CD4-positive, alpha-beta T cell treated with Interleukin-10 for 1 hour (primary cell): ENCODE measurements at regions not wholly inside any gene's neighbourhood (a gene's known extent, or its start where the extent isn't known, plus 50 kb on each side); places are given as distances from the start of the nearest gene placed in this dataset.
"Not testable (repeated sequence)": the region's sequence is repeated elsewhere in the genome, so short reads cannot be mapped to it uniquely, and the experiment has no call there.

Source experiments
- DNase-seq: peaks from one replicate; pipeline ENCODE4 v3.0.0-alpha.2; 2020

- DNase-seq: no peak
These were observed 674.2 kb upstream of the MANEA start for GRCh38 chr6:94902974-94903628.

DNA sequence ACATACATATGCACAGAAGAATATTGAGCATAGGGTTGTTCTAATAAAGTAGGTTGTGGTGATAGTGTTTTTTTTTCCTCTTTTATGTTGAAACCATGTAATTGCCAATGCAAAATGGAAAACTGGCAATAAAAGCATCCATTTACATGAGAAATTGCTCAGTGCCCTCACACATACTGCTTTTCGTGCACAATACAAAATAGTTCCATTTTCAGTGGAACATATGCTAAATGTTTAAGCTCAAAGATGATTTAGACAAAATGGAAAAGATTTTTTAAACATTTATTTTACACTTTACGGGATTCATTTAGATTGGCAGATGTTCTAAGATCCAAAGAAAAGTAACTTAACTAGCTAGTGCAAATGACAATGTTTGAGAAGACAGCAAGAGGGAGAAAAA is 678.1 kb upstream of the MANEA start:
- DNase-seq: no peak

- no peak for DNase-seq
These were observed 683.0 kb upstream of the MANEA start for GRCh38 chr6:94894300-94894699.

DNA sequence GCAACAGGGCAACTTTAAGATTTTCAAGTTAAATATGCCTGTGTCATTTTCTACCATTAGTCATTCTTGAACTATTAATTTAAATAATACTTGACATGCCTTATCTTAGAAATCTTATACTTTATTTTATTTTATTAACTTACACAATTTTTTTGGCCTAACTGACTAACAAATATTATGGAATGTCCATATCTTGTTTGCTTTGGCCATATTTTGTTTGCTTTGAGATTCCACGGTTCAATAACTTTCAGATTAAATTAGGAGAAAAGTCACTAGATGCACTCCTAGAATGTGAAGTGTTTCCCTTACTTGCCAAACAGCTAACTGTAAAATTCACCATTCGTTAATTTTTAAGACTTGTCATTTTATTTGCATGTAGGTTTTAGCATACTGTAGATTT is 684.0 kb upstream of the MANEA start:
- DNase-seq: no peak

- DNase-seq: not testable (repeated sequence)
These were observed 703.5 kb upstream of the MANEA start for GRCh38 chr6:94873819-94874218.

GRCh38 chr6:94862112-94862511 is 715.2 kb upstream of the MANEA start:
- DNase-seq: no peak

DNA sequence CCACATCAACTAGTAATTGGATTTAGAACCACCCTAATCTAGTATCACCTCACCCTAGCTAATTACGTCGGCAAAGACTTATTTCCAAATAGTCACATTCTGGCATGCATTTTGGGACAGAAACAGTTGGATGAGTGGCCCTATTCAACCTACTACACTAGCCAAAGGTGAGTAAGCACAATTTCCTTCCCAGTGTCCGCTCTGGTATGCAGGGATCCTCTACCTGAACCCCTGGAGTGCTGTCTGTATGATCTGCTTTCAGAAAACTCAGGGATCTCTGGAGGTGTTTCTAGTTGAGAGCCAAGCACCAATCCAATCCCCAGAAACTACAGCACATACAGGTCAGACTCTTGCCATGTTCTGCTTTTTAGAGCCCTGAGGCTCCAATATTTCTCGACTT is 717.4 kb upstream of the MANEA start:
- no peak for DNase-seq

DNA sequence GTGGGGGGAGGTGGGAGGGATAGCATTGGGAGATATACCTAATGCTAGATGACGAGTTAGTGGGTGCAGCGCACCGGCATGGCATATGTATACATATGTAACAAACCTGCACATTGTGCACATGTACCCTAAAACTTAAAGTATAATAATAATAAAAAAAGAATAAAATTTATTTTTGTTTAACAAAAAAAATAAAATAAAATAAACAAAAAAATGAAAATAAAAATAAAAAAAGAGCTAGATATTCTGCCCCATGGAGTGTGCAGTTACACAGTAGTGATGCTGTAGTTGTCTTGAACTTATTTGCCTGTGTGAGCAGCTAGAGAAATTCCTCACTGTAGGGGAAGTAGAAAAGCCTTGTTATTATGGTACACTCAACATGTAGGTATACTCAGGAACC is 720.3 kb upstream of the MANEA start:
- not testable (repeated sequence) for DNase-seq

GRCh38 chr6:94851329-94851728 is 726.0 kb upstream of the MANEA start:
- not testable (repeated sequence) for DNase-seq

- no peak for DNase-seq
These were observed 731.6 kb upstream of the MANEA start for GRCh38 chr6:94845742-94846141.

DNA sequence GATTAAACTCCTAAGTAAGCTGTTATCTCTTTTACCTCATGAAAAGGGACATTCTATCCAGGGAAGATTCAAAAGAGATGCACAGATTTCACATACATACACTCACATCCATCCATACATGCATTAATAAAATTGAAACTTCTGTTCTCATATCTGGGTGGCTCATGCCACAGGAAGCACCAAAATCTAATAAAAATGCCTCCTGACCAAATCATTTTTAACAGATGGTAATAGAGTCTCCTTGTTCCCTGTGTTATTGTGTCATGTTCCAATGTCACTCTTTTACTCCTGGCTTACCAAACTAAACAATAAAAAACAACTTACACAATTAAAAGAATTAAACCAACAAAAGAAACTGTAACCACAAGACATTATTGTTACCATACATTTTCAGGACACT is 742.1 kb upstream of the MANEA start:
- DNase-seq: no peak

- DNase-seq: no peak
These were observed 763.5 kb upstream of the MANEA start for GRCh38 chr6:94813806-94814205.

DNA sequence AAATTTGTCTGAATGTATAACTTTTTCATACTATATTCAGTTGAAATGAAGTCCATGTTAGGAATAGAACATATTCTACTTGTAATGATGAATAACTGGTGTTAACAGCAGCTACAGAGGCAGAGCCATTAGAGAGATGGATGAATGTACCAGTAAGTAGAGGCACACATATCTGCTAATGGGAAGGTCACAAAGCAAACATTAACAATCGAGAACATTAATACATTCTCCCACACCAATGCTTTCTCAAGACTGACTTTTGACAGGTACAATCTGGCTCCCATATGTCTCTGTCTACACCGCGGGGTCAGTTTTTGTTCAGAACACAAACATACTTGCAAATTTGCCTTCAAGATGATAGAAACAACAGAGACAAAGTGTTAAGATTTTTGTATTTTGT is 776.0 kb upstream of the MANEA start:
- DNase-seq: no peak

GRCh38 chr6:94785514-94785913 is 791.8 kb upstream of the MANEA start:
- no peak for DNase-seq

- DNase-seq: peak; percentile 1
These were observed 792.3 kb upstream of the MANEA start for GRCh38 chr6:94785081-94785480.

GRCh38 chr6:94769197-94769596 is 808.1 kb upstream of the MANEA start:
- no peak for DNase-seq

DNA sequence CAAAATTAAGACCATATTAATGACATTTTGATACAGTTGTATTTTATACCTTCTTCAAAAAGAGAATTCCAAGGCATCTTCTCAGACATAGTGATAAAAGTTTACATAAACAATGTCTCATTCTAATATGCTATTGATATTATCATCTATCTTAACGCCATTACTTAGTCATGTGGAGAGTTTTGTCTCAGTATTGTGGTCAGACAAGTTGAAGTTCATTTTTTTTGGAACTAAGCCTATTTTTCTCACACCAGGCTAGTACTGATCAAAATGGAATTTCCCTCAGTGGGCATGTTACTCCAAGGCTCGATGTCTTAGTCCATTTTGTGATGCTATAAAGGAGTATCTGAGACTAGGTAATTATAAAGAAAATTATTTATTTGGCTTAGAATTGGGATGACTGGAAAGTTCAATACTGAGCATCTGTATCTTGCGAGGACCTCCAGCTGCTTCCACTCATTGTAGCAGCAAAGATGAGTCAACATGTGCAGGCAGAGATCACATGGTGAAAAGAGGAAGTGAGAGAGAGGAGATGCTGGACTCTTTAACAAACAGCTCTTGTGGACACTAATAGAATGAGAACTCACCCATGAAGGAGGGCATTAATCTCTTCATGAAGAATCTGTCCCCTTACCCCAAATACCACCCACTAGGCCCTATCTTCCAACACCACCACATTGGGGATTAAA is 825.5 kb upstream of the MANEA start:
- DNase-seq: no peak

DNA sequence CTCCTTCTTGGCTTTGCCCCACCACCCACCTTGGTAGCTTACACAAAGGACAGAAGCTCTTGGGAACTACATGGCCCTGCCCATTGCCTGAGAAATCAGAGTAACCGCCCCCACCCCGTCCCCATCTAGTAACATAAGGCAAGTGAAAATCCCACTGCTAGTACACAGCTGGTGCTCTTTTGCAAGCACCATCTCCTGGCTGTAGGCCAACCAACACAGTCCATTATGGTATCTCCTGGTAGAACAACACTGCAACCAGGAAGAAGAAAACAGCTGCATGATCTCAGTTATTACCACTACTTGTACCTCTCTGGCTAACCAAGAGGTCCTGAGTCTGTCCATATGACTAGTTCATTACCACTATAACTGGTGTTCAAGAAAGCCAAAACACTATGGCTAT is 841.1 kb upstream of the MANEA start:
- DNase-seq: no peak

- DNase-seq: no peak
These were observed 842.1 kb upstream of the MANEA start for GRCh38 chr6:94735270-94735669.

DNA sequence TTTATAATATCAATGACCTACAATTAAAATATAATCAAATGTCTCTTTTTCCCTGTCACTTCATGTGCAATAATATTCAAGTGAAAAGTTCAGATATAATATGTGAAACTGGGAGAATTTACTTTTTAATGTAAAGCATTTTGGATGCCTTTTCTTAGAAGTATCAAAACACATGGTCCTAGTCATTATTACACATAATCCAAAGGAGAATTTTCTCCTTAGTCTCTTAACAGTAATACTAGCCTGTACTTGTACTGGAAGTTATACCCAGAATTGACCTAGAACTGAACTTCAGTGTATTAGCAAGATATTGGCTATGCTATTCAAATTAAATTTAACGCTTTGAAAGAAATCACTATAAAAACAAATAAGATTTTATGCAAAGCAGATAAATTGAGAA is 842.6 kb upstream of the MANEA start:
- DNase-seq: no peak

DNA sequence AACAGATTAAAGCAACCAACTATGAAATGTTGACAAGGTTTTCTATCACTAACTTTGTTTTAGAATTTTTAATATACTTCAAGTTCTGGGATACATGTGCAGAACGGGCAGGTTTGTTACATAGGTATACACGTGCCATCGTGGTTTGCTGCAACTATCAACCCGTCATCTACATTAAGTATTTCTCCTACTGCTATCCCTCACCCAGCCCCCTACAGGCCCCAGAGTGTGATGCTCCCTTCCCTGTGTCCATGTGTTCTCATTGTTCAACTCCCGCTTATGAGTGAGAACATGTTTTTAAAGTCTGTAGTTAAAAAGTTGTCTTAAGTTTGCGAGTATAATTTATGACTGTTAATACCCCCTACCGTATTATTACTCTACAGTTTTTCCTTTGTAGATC is 844.3 kb upstream of the MANEA start:
- no peak for DNase-seq

DNA sequence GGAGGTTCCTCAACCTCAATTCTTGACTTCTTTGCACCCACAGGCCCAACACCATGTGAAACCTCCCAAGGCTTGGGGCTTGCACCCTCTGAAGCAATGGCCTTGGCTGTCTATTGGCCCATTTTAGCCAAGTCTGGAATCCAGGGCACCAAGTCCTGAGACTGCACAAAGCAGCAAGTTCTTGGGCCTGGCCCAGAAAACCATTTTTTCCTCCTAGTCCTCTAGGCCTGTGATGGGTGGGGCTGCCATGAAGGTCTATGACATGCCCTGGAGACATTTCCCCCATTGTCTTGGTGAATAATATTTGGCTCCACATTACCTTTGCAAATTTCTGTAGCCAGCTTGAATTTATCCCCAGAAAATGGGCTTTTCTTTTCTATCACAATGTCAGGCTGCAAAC is 849.6 kb upstream of the MANEA start:
- no peak for DNase-seq

DNA sequence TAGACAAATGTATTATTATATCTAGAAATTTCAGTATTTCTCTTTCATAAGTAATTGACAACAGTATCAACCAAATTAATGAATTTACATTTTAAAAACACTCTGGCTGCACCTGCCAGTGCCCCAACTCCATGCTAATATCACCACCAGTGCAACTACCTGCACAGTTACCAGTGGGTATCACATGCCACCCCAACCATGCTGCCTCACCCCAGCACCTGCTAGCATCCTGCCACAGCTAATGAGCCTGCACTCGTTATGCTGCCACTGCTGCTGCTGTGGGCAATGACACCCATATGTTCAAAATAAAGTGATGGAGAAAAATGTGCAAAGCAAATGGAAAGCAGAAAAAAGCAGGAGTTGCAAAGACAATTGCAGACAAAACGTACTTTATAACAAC is 855.9 kb upstream of the MANEA start:
- no peak for DNase-seq

DNA sequence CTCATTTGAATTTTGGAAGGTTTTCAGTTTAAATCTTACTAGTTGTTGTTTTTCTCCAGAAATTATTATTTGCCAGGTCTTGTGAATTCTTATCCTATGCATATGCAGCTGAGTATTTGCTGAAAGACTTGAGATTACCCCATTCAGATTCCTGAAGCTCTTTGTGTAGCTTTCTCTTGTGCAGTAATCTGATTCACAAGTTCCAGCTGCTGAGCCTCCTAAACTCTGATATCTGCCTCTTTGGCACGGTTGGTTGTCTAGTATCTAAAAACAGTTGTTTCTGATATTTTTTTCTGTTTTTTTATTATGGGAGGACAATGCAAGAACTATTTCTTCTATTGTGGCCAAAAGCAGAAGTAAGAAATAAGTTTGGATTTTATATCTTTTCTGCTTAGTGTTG is 863.9 kb upstream of the MANEA start:
- DNase-seq: no peak

DNA sequence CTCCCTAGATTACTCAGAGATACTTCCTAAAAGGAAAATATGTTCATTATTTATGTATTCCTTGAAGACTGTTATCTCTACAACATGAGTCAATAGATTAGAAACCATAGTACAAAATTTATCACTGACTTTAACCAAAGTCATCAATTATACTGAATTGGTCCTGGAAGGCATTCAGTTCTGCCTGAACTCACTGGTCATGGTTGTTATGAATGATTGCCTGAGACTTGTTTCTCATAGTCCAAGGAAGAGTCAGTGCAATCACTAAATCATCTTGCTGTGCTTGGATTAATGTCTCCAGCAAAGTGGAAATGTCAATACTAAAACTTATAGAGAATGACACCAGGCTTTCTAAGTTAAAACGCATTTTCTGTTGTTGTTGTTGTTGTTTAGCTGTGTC is 878.6 kb upstream of the MANEA start:
- DNase-seq: no peak
